GM23338 (cell line): ENCODE measurements at regions not wholly inside any gene's neighbourhood (a gene's known extent, or its start where the extent isn't known, plus 50 kb on each side); places are given as distances from the start of the nearest gene placed in this dataset.

ENCODE experiments used
- ATAC-seq: fragments of 200-7000 bp; cut with Tn5 transposase; 3 replicates; pipeline ENCODE4 v1.9.1; 2020
- DNase-seq: peaks from one replicate; pipeline ENCODE4 v3.0.0-alpha.2; 2015; ENCODE audit warnings: low spot score
- H2AFZ ChIP-seq: fragments of 200-600 bp; sonication (generic); 2 replicates; pipeline ENCODE4 v1.8.0; 2016; ENCODE audit warnings: antibody characterized with exemption, mild to moderate bottlenecking, moderate library complexity
- H3F3A ChIP-seq: fragments of 200-600 bp; sonication (generic); replicated peaks from 2 replicates; pipeline ENCODE4 v1.8.0; 2017; ENCODE audit warnings: antibody characterized with exemption, mixed run types, low read depth
- H3K27ac ChIP-seq: fragments of 200-600 bp; sonication (generic); 2 replicates; pipeline ENCODE4 v1.6.1; 2016; ENCODE audit warnings: low read depth
- H3K27me3 ChIP-seq: fragments of 200-600 bp; sonication (generic); 2 replicates; pipeline ENCODE4 v1.8.0; 2016; ENCODE audit warnings: mild to moderate bottlenecking, mixed run types, moderate library complexity; ENCODE audit not compliant: insufficient read depth
- H3K36me3 ChIP-seq: fragments of 200-600 bp; sonication (generic); 2 replicates; pipeline ENCODE4 v1.8.0; 2016; ENCODE audit warnings: mild to moderate bottlenecking; ENCODE audit not compliant: insufficient read depth
- H3K4me1 ChIP-seq: fragments of 200-600 bp; sonication (generic); 2 replicates; pipeline ENCODE4 v1.8.0; 2016; ENCODE audit warnings: mild to moderate bottlenecking, moderate library complexity; ENCODE audit not compliant: insufficient read depth
- H3K4me2 ChIP-seq: fragments of 200-600 bp; sonication (generic); 2 replicates; pipeline ENCODE4 v1.7.1; 2017; ENCODE audit warnings: mixed run types
- H3K4me3 ChIP-seq: fragments of 200-600 bp; sonication (generic); 2 replicates; pipeline ENCODE4 v1.6.1; 2016; ENCODE audit warnings: mixed run types
- H3K79me2 ChIP-seq: fragments of 200-600 bp; sonication (generic); replicated peaks from 2 replicates; pipeline ENCODE4 v1.8.0; 2017; ENCODE audit warnings: mild to moderate bottlenecking; ENCODE audit not compliant: insufficient read depth
- H3K9me2 ChIP-seq: fragments of 200-600 bp; sonication (generic); 2 replicates; pipeline ENCODE4 v1.8.0; 2017; ENCODE audit not compliant: insufficient read depth
- H4K20me1 ChIP-seq: fragments of 200-600 bp; sonication (generic); replicated peaks from 2 replicates; pipeline ENCODE4 v1.8.0; 2017; ENCODE audit warnings: mild to moderate bottlenecking; ENCODE audit not compliant: insufficient read depth
- H3K27ac Mint-ChIP-seq: 2 replicates; pipeline ENCODE4 v1.8.0; 2020; ENCODE audit warnings: inconsistent platforms, mild to moderate bottlenecking, moderate library complexity, mixed read lengths
- H3K27me3 Mint-ChIP-seq: 3 replicates; pipeline ENCODE4 v1.8.0; 2022; ENCODE audit warnings: low read depth, mild to moderate bottlenecking, moderate library complexity, mixed read lengths, inconsistent platforms; ENCODE audit not compliant: insufficient read depth, poor library complexity
- H3K36me3 Mint-ChIP-seq: 3 replicates; pipeline ENCODE4 v1.8.0; 2021; ENCODE audit warnings: low read depth, mild to moderate bottlenecking, inconsistent platforms, moderate library complexity, mixed read lengths
- H3K4me1 Mint-ChIP-seq: 3 replicates; pipeline ENCODE4 v1.8.0; 2020; ENCODE audit warnings: mild to moderate bottlenecking, inconsistent platforms, mixed read lengths
- H3K4me3 Mint-ChIP-seq: 3 replicates; pipeline ENCODE4 v1.8.0; 2021; ENCODE audit warnings: moderate library complexity, mild to moderate bottlenecking, inconsistent platforms, mixed read lengths
- H3K9me3 Mint-ChIP-seq: 3 replicates; pipeline ENCODE4 v1.8.0; 2020; ENCODE audit warnings: moderate library complexity, mild to moderate bottlenecking, inconsistent platforms, mixed read lengths
- CREB1 ChIP-seq: fragments of 250-450 bp; sonication (Bioruptor Pico); IDR thresholded peaks from 2 replicates; pipeline ENCODE4 v1.5.0; 2020; ENCODE audit warnings: low read depth, mild to moderate bottlenecking, moderate library complexity
- CTCF ChIP-seq, 2 experiments: fragments of 200-600 bp in 1 of 2; sonication (generic) in 1 of 2; conservative IDR thresholded peaks; 2 replicates each; pipeline versions ENCODE4 v1.5.1 to v1.6.1; 2016 to 2017; ENCODE audit warnings: antibody characterized with exemption in 2 of 2, low read depth in 2 of 2, mild to moderate bottlenecking in 2 of 2, moderate library complexity in 1 of 2
- ETS1 ChIP-seq: IDR thresholded peaks from 2 replicates; pipeline ENCODE4 v1.6.1; 2016; ENCODE audit warnings: antibody characterized with exemption
- EZH2 ChIP-seq: fragments of 200-600 bp; sonication (generic); IDR thresholded peaks from one replicate; pipeline ENCODE4 v1.8.0; 2017; ENCODE audit warnings: antibody characterized with exemption, mild to moderate bottlenecking, low read depth; ENCODE audit not compliant: unreplicated experiment
- EZH2phosphoT487 ChIP-seq: fragments of 200-600 bp; sonication (generic); IDR thresholded peaks from one replicate; pipeline ENCODE4 v1.8.1; 2018; ENCODE audit warnings: antibody characterized with exemption; ENCODE audit not compliant: unreplicated experiment
- JUNB ChIP-seq: IDR thresholded peaks from one replicate; pipeline ENCODE4 v1.6.1; 2016; ENCODE audit warnings: antibody characterized with exemption; ENCODE audit not compliant: unreplicated experiment
- NANOG ChIP-seq: IDR thresholded peaks from 2 replicates; pipeline ENCODE4 v1.6.1; 2016; ENCODE audit warnings: antibody characterized with exemption, borderline replicate concordance
- POLR2AphosphoS5 ChIP-seq: IDR thresholded peaks from 2 replicates; pipeline ENCODE4 v1.6.1; 2016; ENCODE audit warnings: antibody characterized with exemption, low read depth
- REST ChIP-seq: IDR thresholded peaks from one replicate; pipeline ENCODE4 v1.6.1; 2018; ENCODE audit warnings: antibody characterized with exemption; ENCODE audit not compliant: unreplicated experiment
- STAT1 ChIP-seq: IDR thresholded peaks from one replicate; pipeline ENCODE4 v1.6.1; 2016; ENCODE audit warnings: antibody characterized with exemption; ENCODE audit not compliant: unreplicated experiment
- ZNF114 ChIP-seq: fragments of 250-450 bp; sonication (Bioruptor Pico); IDR thresholded peaks from 2 replicates; pipeline ENCODE4 v1.5.0; 2020; ENCODE audit warnings: mild to moderate bottlenecking, moderate library complexity
- ZNF331 ChIP-seq: fragments of 250-450 bp; sonication (Bioruptor Pico); IDR thresholded peaks from 2 replicates; pipeline ENCODE4 v1.5.0; 2020; ENCODE audit warnings: low read depth, mild to moderate bottlenecking, moderate library complexity
- ZNF462 ChIP-seq: fragments of 250-450 bp; sonication (Bioruptor Pico); IDR thresholded peaks from 2 replicates; pipeline ENCODE4 v1.5.0; 2020; ENCODE audit warnings: mild to moderate bottlenecking, moderate library complexity

GRCh38 chr1:232499188-232499587 is 130.7 kb downstream of the SIPA1L2 start:
- ATAC-seq, result no peak
- Histone ChIP-seq H3K79me2 (no peaks in the 10 kb centered on the region), H3K4me3 (no peak overlapping the region), H3K9me2 (peaks cover 12% of the 10 kb centered on the region; the same call in 1 of the 2 replicates), H3K36me3 (no peaks in the 10 kb centered on the region), H3K27ac (no peak overlapping the region), H4K20me1 (0 out of 2 replicates have a peak, but pooled peaks cover 8% of the 10 kb centered on the region), H3K4me2 (no peak overlapping the region), H3F3A (no peaks in the 10 kb centered on the region), H3K27me3 (no peaks in the 10 kb centered on the region), H2AFZ (no peak overlapping the region), H3K4me1 (peaks cover 12% of the 10 kb centered on the region)
- Mint-ChIP-seq H3K27me3 (peaks cover 2% of the 10 kb centered on the region), H3K36me3 (no peaks in the 10 kb centered on the region), H3K27ac (peak overlapping the region; percentile 7; the same call in 1 of the 2 replicates), H3K4me1 (peaks cover 22% of the 10 kb centered on the region), H3K4me3 (no peak overlapping the region), H3K9me3 (no peaks in the 10 kb centered on the region)
- no peak for TF ChIP-seq STAT1
- no peak for TF ChIP-seq CTCF (conservative IDR thresholded peaks at IDR 0.05; ENCODE audit: low read depth in 2 of 2)
- TF ChIP-seq ETS1, result no peak
- no peak for TF ChIP-seq JUNB
- no peak for TF ChIP-seq ZNF114
- TF ChIP-seq CREB1, result no peak
- TF ChIP-seq POLR2AphosphoS5, result no peak
- TF ChIP-seq ZNF462 (CRISPR knock-in tag), result no peak
- TF ChIP-seq NANOG, result no peak
- TF ChIP-seq EZH2phosphoT487, result no peak
- TF ChIP-seq EZH2, result no peak
- TF ChIP-seq REST, result no peak
- TF ChIP-seq ZNF331 (CRISPR knock-in tag), result no peak
- DNase-seq, result no peak
